ENCODE measurements at regions not wholly inside any gene's neighbourhood (a gene's known extent, or its start where the extent isn't known, plus 50 kb on each side); places are given as distances from the start of the nearest gene placed in this dataset.

DNA sequence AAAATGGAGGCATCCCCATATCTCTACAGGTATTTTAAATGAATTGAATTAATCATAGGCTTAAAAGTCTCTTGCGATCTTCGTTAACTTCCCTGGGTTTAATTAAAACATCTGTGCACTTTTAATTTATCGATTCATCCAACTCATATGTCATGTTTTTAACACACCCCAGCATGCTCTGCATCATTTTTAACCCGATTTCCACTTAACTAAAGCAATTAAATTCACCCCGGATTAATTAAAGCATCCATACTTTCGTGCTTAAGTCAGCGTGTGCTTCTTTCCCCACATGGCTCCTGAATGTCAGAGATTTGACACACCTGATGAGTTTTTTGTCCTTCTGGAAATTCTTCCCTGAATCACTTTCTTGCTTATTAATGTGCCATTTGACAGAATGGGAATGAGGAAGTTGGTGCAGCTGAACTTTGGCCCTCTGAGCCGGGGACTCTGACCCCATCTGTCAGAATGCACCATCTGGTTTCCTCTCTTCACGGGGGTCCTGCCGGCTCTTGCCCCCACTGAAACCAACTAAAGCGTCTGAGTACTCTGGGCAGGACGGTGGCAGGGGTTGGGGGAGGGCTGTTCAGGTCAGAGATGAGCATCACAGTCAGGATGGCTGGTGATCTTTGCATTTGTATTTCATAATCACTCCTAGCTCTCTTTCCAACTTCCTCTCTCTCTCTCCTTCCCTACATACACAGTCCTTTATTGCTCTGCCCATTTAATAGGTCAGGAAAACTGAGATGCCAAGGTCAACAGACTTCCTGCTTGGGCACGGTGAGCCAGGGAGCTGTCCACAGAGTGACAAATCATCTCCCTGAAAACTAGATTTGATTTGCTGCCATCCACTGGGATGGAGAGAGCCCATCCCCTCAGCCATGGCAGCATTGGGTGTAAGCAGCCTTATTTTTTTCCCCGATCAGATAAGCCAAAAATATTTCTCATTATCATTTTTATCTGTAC, 180.3 kb upstream of the WWC1 start:
- Histone ChIP-seq H4K20me1 (replicated peaks; ENCODE audit: control insufficient read depth, extremely low read depth, insufficient read depth, low read length) (no peaks in the 10 kb centered on the region), H3K27ac (ENCODE audit: insufficient read depth, low read depth, low read length) (no peak overlapping the region), H3K9me1 (replicated peaks; ENCODE audit: control insufficient read depth, extremely low read depth, insufficient read depth, low read length) (no peaks in the 10 kb centered on the region), H3K27me3 (ENCODE audit: control insufficient read depth in 2 of 2, insufficient read depth in 2 of 2, low read length in 2 of 2) (no peaks in the 10 kb centered on the region), H3K9me3 (replicated peaks; ENCODE audit: control insufficient read depth, insufficient read depth, low read length) (no peaks in the 10 kb centered on the region), H3K36me3 (ENCODE audit: control insufficient read depth in 2 of 2, extremely low read depth in 1 of 2, insufficient read depth in 2 of 2, low read length in 2 of 2) (no peaks in the 10 kb centered on the region), H2AFZ (ENCODE audit: low read depth, low read length) (no peak overlapping the region), H3K4me1 (ENCODE audit: control insufficient read depth, extremely low read depth, insufficient read depth, low read length) (no peaks in the 10 kb centered on the region), H3K79me2 (ENCODE audit: control insufficient read depth, insufficient read depth, low read length) (no peaks in the 10 kb centered on the region), H3K9ac (replicated peaks; ENCODE audit: extremely low read depth, insufficient read depth, low read length) (no peak overlapping the region), H3K4me3 (replicated peaks in 1 of 3; ENCODE audit: insufficient read depth in 1 of 3, low read depth in 1 of 3, low read length in 3 of 3) (no peak overlapping the region), H3K4me2 (ENCODE audit: insufficient read depth, low read length) (no peak overlapping the region)
- no peak for TF ChIP-seq POLR2A (IDR thresholded peaks at IDR 0.05; ENCODE audit: low read depth, low read length)
- no peak for TF ChIP-seq GATA2 (IDR thresholded peaks at IDR 0.05; ENCODE audit: insufficient read depth, insufficient read length, low read depth, low read length)
- TF ChIP-seq, protein P1, sequence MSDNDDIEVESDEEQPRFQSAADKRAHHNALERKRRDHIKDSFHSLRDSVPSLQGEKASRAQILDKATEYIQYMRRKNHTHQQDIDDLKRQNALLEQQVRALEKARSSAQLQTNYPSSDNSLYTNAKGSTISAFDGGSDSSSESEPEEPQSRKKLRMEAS (IDR thresholded peaks at IDR 0.05; ENCODE audit: insufficient read depth, insufficient read length) = no peak
- TF ChIP-seq, protein P2, sequence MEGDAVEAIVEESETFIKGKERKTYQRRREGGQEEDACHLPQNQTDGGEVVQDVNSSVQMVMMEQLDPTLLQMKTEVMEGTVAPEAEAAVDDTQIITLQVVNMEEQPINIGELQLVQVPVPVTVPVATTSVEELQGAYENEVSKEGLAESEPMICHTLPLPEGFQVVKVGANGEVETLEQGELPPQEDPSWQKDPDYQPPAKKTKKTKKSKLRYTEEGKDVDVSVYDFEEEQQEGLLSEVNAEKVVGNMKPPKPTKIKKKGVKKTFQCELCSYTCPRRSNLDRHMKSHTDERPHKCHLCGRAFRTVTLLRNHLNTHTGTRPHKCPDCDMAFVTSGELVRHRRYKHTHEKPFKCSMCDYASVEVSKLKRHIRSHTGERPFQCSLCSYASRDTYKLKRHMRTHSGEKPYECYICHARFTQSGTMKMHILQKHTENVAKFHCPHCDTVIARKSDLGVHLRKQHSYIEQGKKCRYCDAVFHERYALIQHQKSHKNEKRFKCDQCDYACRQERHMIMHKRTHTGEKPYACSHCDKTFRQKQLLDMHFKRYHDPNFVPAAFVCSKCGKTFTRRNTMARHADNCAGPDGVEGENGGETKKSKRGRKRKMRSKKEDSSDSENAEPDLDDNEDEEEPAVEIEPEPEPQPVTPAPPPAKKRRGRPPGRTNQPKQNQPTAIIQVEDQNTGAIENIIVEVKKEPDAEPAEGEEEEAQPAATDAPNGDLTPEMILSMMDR (IDR thresholded peaks at IDR 0.05; ENCODE audit: extremely low read depth in 1 of 2, insufficient read depth in 1 of 2, low read depth in 1 of 2, low read length in 2 of 2) = no peak
- TF ChIP-seq JUN (IDR thresholded peaks at IDR 0.05; ENCODE audit: borderline replicate concordance, insufficient read depth, insufficient read length, low read depth) = no peak
- no peak for TF ChIP-seq EZH2 (IDR thresholded peaks at IDR 0.05; ENCODE audit: borderline replicate concordance, low read depth, low read length, severe bottlenecking)
- no peak for FAIRE-seq
- CTCF ChIA-PET = no interaction called here
- no TSS peak for BruUV-seq (replicated peaks)
- POLR2A ChIA-PET = no interaction called here
- dilution Hi-C loops (cut with MboI; ENCODE audit: extremely low pct_ligation_motif_present, low sequenced_read_pairs) (no loop called here), intact Hi-C loops (cut with micrococcal nuclease) (no loop called here)
- DNase-seq (ENCODE audit: low read depth, low spot score) = no peak

Measured in endothelial cell of umbilical vein (primary cell).